Left ventricle myocardium inferior (tissue), 1 donor: ENCODE measurements at regions not wholly inside any gene's neighbourhood (a gene's known extent, or its start where the extent isn't known, plus 50 kb on each side); places are given as distances from the start of the nearest gene placed in this dataset.

Experiments
- DNase-seq: peaks from one replicate; pipeline ENCODE4 v3.0.0-alpha.2; 2020
- H3K27ac ChIP-seq: fragments of 200-600 bp; replicated peaks from 2 replicates; pipeline ENCODE4 v1.8.0; 2021
- H3K27me3 ChIP-seq: fragments of 200-600 bp; 2 replicates; pipeline ENCODE4 v1.8.0; 2021; ENCODE audit warnings: low read depth
- H3K36me3 ChIP-seq: fragments of 200-600 bp; 2 replicates; pipeline ENCODE4 v1.8.0; 2021
- H3K4me1 ChIP-seq: fragments of 200-600 bp; 2 replicates; pipeline ENCODE4 v1.8.0; 2021
- H3K4me3 ChIP-seq: fragments of 200-600 bp; 2 replicates; pipeline ENCODE4 v1.8.0; 2021; ENCODE audit warnings: mild to moderate bottlenecking, moderate library complexity
- H3K9me3 ChIP-seq: fragments of 200-600 bp; replicated peaks from 2 replicates; pipeline ENCODE4 v1.8.0; 2021
- CTCF ChIP-seq: fragments of 200-600 bp; IDR thresholded peaks from 2 replicates; pipeline ENCODE4 v1.8.0; 2021; ENCODE audit warnings: antibody characterized with exemption, mild to moderate bottlenecking, borderline replicate concordance
- intact Hi-C: fragments of 100-400 bp; cut with micrococcal nuclease; formaldehyde crosslinking; loops from one replicate; pipeline ENCODE4 v1.11.0; 2022
- donor health status: DM: no; HTN: yes; CAD: no; lungs with severe emphysema.

GRCh38 chr13:34619326-34619725, 322.7 kb upstream of the NBEA start:
- DNase-seq: no peak

GRCh38 chr13:34620074-34620850, 321.8 kb upstream of the NBEA start:
- intact Hi-C loops: no loop called here
- Histone ChIP-seq H3K4me1 (no peaks in the 10 kb centered on the region), H3K36me3 (no peaks in the 10 kb centered on the region), H3K4me3 (no peak overlapping the region), H3K27me3 (no peaks in the 10 kb centered on the region), H3K27ac (no peak overlapping the region), H3K9me3 (no peaks in the 10 kb centered on the region)
- no peak for TF ChIP-seq CTCF
- DNase-seq: no peak

More at GRCh38 chr13:34619326-34619725, 322.7 kb upstream of the NBEA start:
- Histone ChIP-seq H3K9me3 (no peaks in the 10 kb centered on the region), H3K27me3 (no peaks in the 10 kb centered on the region), H3K27ac (no peak overlapping the region), H3K4me1 (no peaks in the 10 kb centered on the region), H3K36me3 (no peaks in the 10 kb centered on the region), H3K4me3 (no peak overlapping the region)
- intact Hi-C loops: no loop called here
- TF ChIP-seq CTCF: no peak

GRCh38 chr13:34620862-34621261, 321.2 kb upstream of the NBEA start:
- Histone ChIP-seq H3K27me3 (no peaks in the 10 kb centered on the region), H3K4me1 (no peaks in the 10 kb centered on the region), H3K36me3 (no peaks in the 10 kb centered on the region), H3K4me3 (no peak overlapping the region), H3K9me3 (no peaks in the 10 kb centered on the region), H3K27ac (no peak overlapping the region)
- no peak for DNase-seq
- intact Hi-C loops: no loop called here
- TF ChIP-seq CTCF: no peak

- Histone ChIP-seq H3K9me3 (no peaks in the 10 kb centered on the region), H3K36me3 (no peaks in the 10 kb centered on the region), H3K4me3 (no peak overlapping the region), H3K27ac (no peak overlapping the region), H3K4me1 (no peaks in the 10 kb centered on the region), H3K27me3 (no peaks in the 10 kb centered on the region)
- no peak for DNase-seq
- intact Hi-C loops: no loop called here
- TF ChIP-seq CTCF: no peak
These were observed 318.7 kb upstream of the NBEA start for GRCh38 chr13:34623331-34623730.

GRCh38 chr13:34627509-34628208, 314.4 kb upstream of the NBEA start:
- no peaks in the 10 kb centered on the region for H3K9me3 ChIP-seq
- H3K27ac ChIP-seq: no peak overlapping the region
- no peaks in the 10 kb centered on the region for H3K36me3 ChIP-seq
- H3K27me3 ChIP-seq: no peaks in the 10 kb centered on the region
- no peaks in the 10 kb centered on the region for H3K4me1 ChIP-seq
- DNase-seq: no peak
- TF ChIP-seq CTCF: no peak
- H3K4me3 ChIP-seq: no peak overlapping the region
- intact Hi-C loops: no loop called here
